ENCODE measurements at regions not wholly inside any gene's neighbourhood (a gene's known extent, or its start where the extent isn't known, plus 50 kb on each side); places are given as distances from the start of the nearest gene placed in this dataset.

GRCh38 chr11:8335186-8335585 lies 71.5 kb upstream of the LMO1 start:
- TF ChIP-seq MAX (IDR thresholded peaks at IDR 0.05; ENCODE audit: insufficient read depth, insufficient read length) (no peak), CTCF (IDR thresholded peaks at IDR 0.05; ENCODE audit: extremely low read depth in 1 of 2, insufficient read depth in 1 of 2, low read depth in 1 of 2, low read length in 2 of 2) (no peak), POLR2A (IDR thresholded peaks at IDR 0.05; ENCODE audit: low read depth, low read length) (no peak), EZH2 (IDR thresholded peaks at IDR 0.05; ENCODE audit: borderline replicate concordance, low read depth, low read length, severe bottlenecking) (no peak), GATA2 (IDR thresholded peaks at IDR 0.05; ENCODE audit: insufficient read depth, insufficient read length, low read depth, low read length) (no peak), JUN (IDR thresholded peaks at IDR 0.05; ENCODE audit: borderline replicate concordance, insufficient read depth, insufficient read length, low read depth) (no peak), POLR2AphosphoS5 (IDR thresholded peaks at IDR 0.05; ENCODE audit: insufficient read depth, low read depth, low read length) (no peak), MYC (IDR thresholded peaks at IDR 0.05; ENCODE audit: low read depth, low read length) (no peak)
